HG02759 (cell line): ENCODE measurements at regions not wholly inside any gene's neighbourhood (a gene's known extent, or its start where the extent isn't known, plus 50 kb on each side); places are given as distances from the start of the nearest gene placed in this dataset.

Experiments used
- ATAC-seq: cut with Tn5 transposase; IDR thresholded peaks from one replicate; pipeline ENCODE4 v1.9.1; 2021; ENCODE audit warnings: mild to moderate bottlenecking, moderate library complexity; ENCODE audit not compliant: unreplicated experiment

DNA sequence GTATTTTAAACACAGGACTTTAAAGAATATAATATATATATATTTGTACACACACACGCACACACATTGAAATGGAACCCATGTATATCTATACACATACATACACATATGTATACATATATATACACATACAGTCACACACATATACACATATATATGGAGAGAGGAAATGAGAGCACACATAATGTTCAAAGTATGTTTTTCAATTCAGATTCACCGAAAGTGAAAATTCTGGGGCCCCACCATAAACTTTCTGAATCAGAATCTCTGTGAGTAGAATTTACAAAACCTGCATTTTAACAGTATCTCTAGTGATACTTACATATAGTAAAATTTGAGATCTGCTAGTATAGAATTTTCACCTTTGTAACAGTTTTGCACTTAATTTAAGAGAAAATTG, 60.4 kb upstream of the OBI1 start:
- ATAC-seq, result no peak

DNA sequence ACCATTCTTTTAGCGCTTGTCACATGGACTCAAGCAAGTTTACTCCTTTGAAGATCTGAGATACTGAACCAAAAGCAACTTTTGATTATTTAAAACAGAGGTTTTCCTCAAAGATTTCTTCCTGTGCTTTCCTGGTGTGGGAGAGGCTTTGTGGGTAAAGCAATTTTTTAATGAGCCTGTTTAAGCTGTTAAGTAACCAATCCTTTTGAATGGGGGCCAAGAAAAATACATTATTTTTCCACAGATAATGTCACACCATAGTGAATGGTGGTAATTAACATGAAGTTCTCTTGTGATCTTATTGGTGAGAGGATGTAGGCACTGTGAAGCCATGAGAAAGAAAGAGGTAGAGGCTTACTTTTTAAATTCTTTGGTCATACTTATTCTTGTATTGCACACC, 55.8 kb upstream of the OBI1 start:
- no peak for ATAC-seq

DNA sequence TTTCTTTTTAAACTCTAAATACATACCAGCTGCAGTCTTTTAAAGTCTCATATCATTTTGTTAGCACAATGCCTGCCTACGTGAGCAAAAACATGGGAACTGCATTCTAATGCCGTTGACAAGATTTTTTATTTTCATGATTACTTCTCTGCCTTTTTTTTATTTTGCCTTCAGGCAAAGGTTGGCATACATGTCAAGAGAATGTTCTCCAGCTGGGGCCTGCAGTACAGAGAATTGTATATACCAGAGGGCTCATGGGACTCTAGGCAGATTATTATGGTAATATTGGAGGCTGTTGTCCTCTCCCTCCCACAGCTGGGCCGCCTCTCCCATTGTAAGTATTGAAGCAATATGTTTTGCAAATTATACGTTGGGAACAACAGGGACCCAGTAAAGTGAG, 53.9 kb upstream of the OBI1 start:
- ATAC-seq, result no peak

DNA sequence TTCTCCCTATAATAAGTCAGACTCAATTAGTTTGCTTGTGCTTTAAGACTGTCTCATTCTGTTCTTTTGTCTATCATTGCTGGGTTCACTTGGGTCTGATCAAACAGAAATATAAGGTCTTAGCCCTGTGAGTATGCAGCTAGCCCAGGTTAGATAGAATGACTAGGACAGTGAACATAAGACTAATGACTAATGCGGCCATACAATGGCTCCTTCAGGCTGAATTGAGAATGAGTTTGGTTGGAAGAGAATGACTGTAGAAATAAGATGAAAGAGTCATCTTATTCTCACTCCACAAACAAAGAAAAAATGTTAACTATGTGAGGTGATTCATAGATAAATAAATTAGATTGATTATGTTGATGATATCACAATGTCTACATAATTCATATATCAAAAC, 50.1 kb upstream of the OBI1 start:
- no peak for ATAC-seq
